ENCODE measurements at regions not wholly inside any gene's neighbourhood (a gene's known extent, or its start where the extent isn't known, plus 50 kb on each side); places are given as distances from the start of the nearest gene placed in this dataset.

GRCh38 chr9:126106404-126106803 lies 220.2 kb upstream of the MVB12B start:
- Histone ChIP-seq H3K4me1 (no peaks in the 10 kb centered on the region), H3K36me3 (no peaks in the 10 kb centered on the region), H3K27me3 (no peaks in the 10 kb centered on the region), H3K27ac (no peak overlapping the region), H3K9me3 (no peaks in the 10 kb centered on the region), H3K4me3 (no peak overlapping the region)
- intact Hi-C loops (cut with DNase I; ENCODE audit: low total_unique reads) (no loop called here), in situ Hi-C loops (cut with MboI; ENCODE audit: low sequenced_read_pairs in 4 of 4) (no loop called here)
- ATAC-seq (no peak), DNase-seq (no peak)
- no peak for TF ChIP-seq POLR2A (IDR thresholded peaks at IDR 0.05)
- no peak for TF ChIP-seq CTCF (IDR thresholded peaks at IDR 0.05 in 4 of 5, conservative IDR thresholded peaks at IDR 0.05 in 1 of 5)

GRCh38 chr9:126107693-126108092 lies 218.9 kb upstream of the MVB12B start:
- no peaks in the 10 kb centered on the region for H3K36me3 ChIP-seq
- no peaks in the 10 kb centered on the region for H3K4me1 ChIP-seq
- in situ Hi-C loops (cut with MboI; ENCODE audit: low sequenced_read_pairs in 4 of 4) (no loop called here), intact Hi-C loops (cut with DNase I; ENCODE audit: low total_unique reads) (no loop called here)
- no peaks in the 10 kb centered on the region for H3K9me3 ChIP-seq
- H3K27me3 ChIP-seq, result no peaks in the 10 kb centered on the region
- ATAC-seq (no peak), DNase-seq (no peak)
- TF ChIP-seq CTCF (IDR thresholded peaks at IDR 0.05 in 4 of 5, conservative IDR thresholded peaks at IDR 0.05 in 1 of 5), result no peak
- TF ChIP-seq POLR2A (IDR thresholded peaks at IDR 0.05), result no peak
- no peak overlapping the region for H3K27ac ChIP-seq
- H3K4me3 ChIP-seq, result no peak overlapping the region

GRCh38 chr9:126108240-126108639 lies 218.4 kb upstream of the MVB12B start:
- no peak overlapping the region for H3K4me3 ChIP-seq
- H3K36me3 ChIP-seq, result no peaks in the 10 kb centered on the region
- TF ChIP-seq POLR2A (IDR thresholded peaks at IDR 0.05), result no peak
- TF ChIP-seq CTCF (IDR thresholded peaks at IDR 0.05 in 4 of 5, conservative IDR thresholded peaks at IDR 0.05 in 1 of 5), result no peak
- H3K4me1 ChIP-seq, result no peaks in the 10 kb centered on the region
- no peaks in the 10 kb centered on the region for H3K27me3 ChIP-seq
- intact Hi-C loops (cut with DNase I; ENCODE audit: low total_unique reads), result no loop called here
- H3K9me3 ChIP-seq, result no peaks in the 10 kb centered on the region
- in situ Hi-C loops (cut with MboI; ENCODE audit: low sequenced_read_pairs in 4 of 4), result no loop called here
- no peak overlapping the region for H3K27ac ChIP-seq
- ATAC-seq (no peak), DNase-seq (no peak)

- no peak for DNase-seq
- intact Hi-C loops (cut with DNase I; ENCODE audit: low total_unique reads) (no loop called here), in situ Hi-C loops (cut with MboI; ENCODE audit: low sequenced_read_pairs in 4 of 4) (no loop called here)
- ATAC-seq, result no peak
- TF ChIP-seq CTCF (IDR thresholded peaks at IDR 0.05 in 4 of 5, conservative IDR thresholded peaks at IDR 0.05 in 1 of 5) (no peak), POLR2A (IDR thresholded peaks at IDR 0.05) (no peak)
- Histone ChIP-seq H3K9me3 (no peaks in the 10 kb centered on the region), H3K27me3 (no peaks in the 10 kb centered on the region), H3K27ac (no peak overlapping the region), H3K4me3 (no peak overlapping the region), H3K4me1 (no peaks in the 10 kb centered on the region), H3K36me3 (no peaks in the 10 kb centered on the region)
Measured at GRCh38 chr9:126109575-126109974, 217.1 kb upstream of the MVB12B start.

- no peak for TF ChIP-seq CTCF (IDR thresholded peaks at IDR 0.05 in 4 of 5, conservative IDR thresholded peaks at IDR 0.05 in 1 of 5)
- TF ChIP-seq POLR2A (IDR thresholded peaks at IDR 0.05), result no peak
- DNase-seq (no peak), ATAC-seq (no peak)
- H3K9me3 ChIP-seq, result no peaks in the 10 kb centered on the region
- H3K4me3 ChIP-seq, result no peak overlapping the region
- H3K27ac ChIP-seq, result no peak overlapping the region
- in situ Hi-C loops (cut with MboI; ENCODE audit: low sequenced_read_pairs in 4 of 4) (no loop called here), intact Hi-C loops (cut with DNase I; ENCODE audit: low total_unique reads) (no loop called here)
- H3K4me1 ChIP-seq, result no peaks in the 10 kb centered on the region
- H3K36me3 ChIP-seq, result no peaks in the 10 kb centered on the region
- no peaks in the 10 kb centered on the region for H3K27me3 ChIP-seq
Measured at GRCh38 chr9:126111556-126111955, 215.1 kb upstream of the MVB12B start.

Data from gastrocnemius medialis (tissue), 4 donors.